GM12891 (cell line): ENCODE measurements at regions not wholly inside any gene's neighbourhood (a gene's known extent, or its start where the extent isn't known, plus 50 kb on each side); places are given as distances from the start of the nearest gene placed in this dataset.

ENCODE experiments used
- PAX5 ChIP-seq: IDR thresholded peaks from 2 replicates; pipeline ENCODE4 v1.6.1; 2011; ENCODE audit warnings: low read length, moderate library complexity, mild to moderate bottlenecking; ENCODE audit not compliant: insufficient read depth, severe bottlenecking
- POLR2A ChIP-seq: IDR thresholded peaks from 2 replicates; pipeline ENCODE4 v1.6.1; 2011; ENCODE audit warnings: low read depth, low read length, control low read depth
- POLR2AphosphoS5 ChIP-seq: IDR thresholded peaks from 2 replicates; pipeline ENCODE4 v1.6.1; 2011; ENCODE audit warnings: low read depth, low read length, control low read depth
- POU2F2 ChIP-seq: IDR thresholded peaks from 2 replicates; pipeline ENCODE4 v1.6.1; 2011; ENCODE audit warnings: low read depth, mild to moderate bottlenecking, control low read depth, low read length, moderate library complexity
- SPI1 ChIP-seq: IDR thresholded peaks from 2 replicates; pipeline ENCODE4 v1.6.1; 2011; ENCODE audit warnings: low read depth, low read length, control low read depth
- TAF1 ChIP-seq: IDR thresholded peaks from 2 replicates; pipeline ENCODE4 v1.6.1; 2011; ENCODE audit warnings: low read depth, low read length, control low read depth

GRCh38 chr3:31157047-31157694 is 262.7 kb upstream of the GADL1 start:
- TF ChIP-seq POLR2A: no peak
- TF ChIP-seq POLR2AphosphoS5: no peak
- peak; percentile 61 for TF ChIP-seq SPI1
- TF ChIP-seq TAF1: no peak
- TF ChIP-seq PAX5: no peak
- TF ChIP-seq POU2F2: no peak
